ENCODE measurements at regions not wholly inside any gene's neighbourhood (a gene's known extent, or its start where the extent isn't known, plus 50 kb on each side); places are given as distances from the start of the nearest gene placed in this dataset.

- Histone ChIP-seq H3K4me1 (ENCODE audit: insufficient read depth, low read length, poor library complexity, severe bottlenecking) (no peaks in the 10 kb centered on the region), H2AFZ (ENCODE audit: low read length) (no peak overlapping the region), H3K36me3 (ENCODE audit: insufficient read depth, low read length) (no peaks in the 10 kb centered on the region), H3K79me2 (ENCODE audit: insufficient read depth, low read length) (no peaks in the 10 kb centered on the region), H3K9me3 (ENCODE audit: insufficient read depth, low read depth, low read length) (no peaks in the 10 kb centered on the region; the same call in 1 of the 2 replicates), H4K20me1 (ENCODE audit: insufficient read depth, low read length, poor library complexity, severe bottlenecking) (no peaks in the 10 kb centered on the region), H3K4me3 (ENCODE audit: low read length, poor library complexity, severe bottlenecking) (no peak overlapping the region), H3K9ac (ENCODE audit: low read depth, low read length, poor library complexity, severe bottlenecking) (no peak overlapping the region), H3F3A (ENCODE audit: low read depth) (no peaks in the 10 kb centered on the region), H3K4me2 (ENCODE audit: low read depth, low read length, poor library complexity, severe bottlenecking) (no peak overlapping the region), H3K27me3 (ENCODE audit: insufficient read depth, low read length, poor library complexity, severe bottlenecking) (no peaks in the 10 kb centered on the region), H3K9me2 (replicated peaks; ENCODE audit: low read depth, low read length) (no peaks in the 10 kb centered on the region)
- no peak for TF ChIP-seq EZH2phosphoT487 (IDR thresholded peaks at IDR 0.05; ENCODE audit: borderline replicate concordance)
- no peak for TF ChIP-seq CTCF (conservative IDR thresholded peaks at IDR 0.05; ENCODE audit: low read length)
Observed at GRCh38 chr1:193937308-193937707, 750.9 kb upstream of the B3GALT2 start.

- Histone ChIP-seq H4K20me1 (ENCODE audit: insufficient read depth, low read length, poor library complexity, severe bottlenecking) (no peaks in the 10 kb centered on the region), H3K9ac (ENCODE audit: low read depth, low read length, poor library complexity, severe bottlenecking) (no peak overlapping the region), H2AFZ (ENCODE audit: low read length) (no peak overlapping the region), H3K36me3 (ENCODE audit: insufficient read depth, low read length) (no peaks in the 10 kb centered on the region), H3K79me2 (ENCODE audit: insufficient read depth, low read length) (no peaks in the 10 kb centered on the region), H3K9me2 (replicated peaks; ENCODE audit: low read depth, low read length) (no peaks in the 10 kb centered on the region), H3K4me1 (ENCODE audit: insufficient read depth, low read length, poor library complexity, severe bottlenecking) (no peaks in the 10 kb centered on the region), H3F3A (ENCODE audit: low read depth) (no peaks in the 10 kb centered on the region), H3K4me2 (ENCODE audit: low read depth, low read length, poor library complexity, severe bottlenecking) (no peak overlapping the region), H3K4me3 (ENCODE audit: low read length, poor library complexity, severe bottlenecking) (no peak overlapping the region), H3K9me3 (ENCODE audit: insufficient read depth, low read depth, low read length) (no peaks in the 10 kb centered on the region), H3K27me3 (ENCODE audit: insufficient read depth, low read length, poor library complexity, severe bottlenecking) (no peaks in the 10 kb centered on the region)
- TF ChIP-seq CTCF (conservative IDR thresholded peaks at IDR 0.05; ENCODE audit: low read length): no peak
- TF ChIP-seq EZH2phosphoT487 (IDR thresholded peaks at IDR 0.05; ENCODE audit: borderline replicate concordance): no peak
Observed at GRCh38 chr1:193932979-193933378, 746.6 kb upstream of the B3GALT2 start.

- H3K27me3 ChIP-seq (ENCODE audit: insufficient read depth, low read length, poor library complexity, severe bottlenecking): no peaks in the 10 kb centered on the region
- H2AFZ ChIP-seq (ENCODE audit: low read length): no peak overlapping the region
- H3K36me3 ChIP-seq (ENCODE audit: insufficient read depth, low read length): no peaks in the 10 kb centered on the region
- no peak overlapping the region for H3K4me2 ChIP-seq (ENCODE audit: low read depth, low read length, poor library complexity, severe bottlenecking)
- no peaks in the 10 kb centered on the region for H3F3A ChIP-seq (ENCODE audit: low read depth)
- H4K20me1 ChIP-seq (ENCODE audit: insufficient read depth, low read length, poor library complexity, severe bottlenecking): no peaks in the 10 kb centered on the region
- no peak for TF ChIP-seq CTCF (conservative IDR thresholded peaks at IDR 0.05; ENCODE audit: low read length)
- TF ChIP-seq EZH2phosphoT487 (IDR thresholded peaks at IDR 0.05; ENCODE audit: borderline replicate concordance): no peak
- no peaks in the 10 kb centered on the region for H3K9me2 ChIP-seq (replicated peaks; ENCODE audit: low read depth, low read length)
- H3K4me1 ChIP-seq (ENCODE audit: insufficient read depth, low read length, poor library complexity, severe bottlenecking): no peaks in the 10 kb centered on the region
- peaks cover 2% of the 10 kb centered on the region; the same call in 1 of the 2 replicates for H3K9me3 ChIP-seq (ENCODE audit: insufficient read depth, low read depth, low read length)
- no peak overlapping the region for H3K4me3 ChIP-seq (ENCODE audit: low read length, poor library complexity, severe bottlenecking)
- H3K79me2 ChIP-seq (ENCODE audit: insufficient read depth, low read length): no peaks in the 10 kb centered on the region
- no peak overlapping the region for H3K9ac ChIP-seq (ENCODE audit: low read depth, low read length, poor library complexity, severe bottlenecking)
Observed at GRCh38 chr1:193931356-193931755, 744.9 kb upstream of the B3GALT2 start.

Data from Loucy (cell line).